DMS53 (cell line): ENCODE measurements at regions not wholly inside any gene's neighbourhood (a gene's known extent, or its start where the extent isn't known, plus 50 kb on each side); places are given as distances from the start of the nearest gene placed in this dataset.

ENCODE experiments used
- DNase-seq: peaks from one replicate; lab custom pipeline; 2025; lab: John Stamatoyannopoulos, UW

DNA sequence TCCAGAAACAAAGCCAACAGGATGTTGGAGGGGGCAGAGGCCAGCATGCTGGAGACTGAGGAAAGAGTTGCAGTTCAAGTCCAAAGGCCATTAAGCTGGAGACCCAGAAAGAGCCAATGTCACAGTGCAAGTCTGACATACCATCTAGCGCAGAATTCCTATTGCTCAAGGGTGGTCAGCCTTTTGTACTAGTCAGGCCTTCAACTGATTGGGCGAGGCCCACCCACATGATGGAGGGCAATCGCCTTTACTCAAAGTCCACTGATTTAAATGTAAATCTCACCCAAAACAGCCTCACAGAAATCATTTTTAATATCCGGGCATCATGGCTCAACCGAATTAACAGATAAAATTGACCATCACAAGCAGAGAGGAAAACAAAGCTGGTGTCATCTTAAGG is 113.9 kb downstream of the RCN1 start:
- DNase-seq, result no peak

DNA sequence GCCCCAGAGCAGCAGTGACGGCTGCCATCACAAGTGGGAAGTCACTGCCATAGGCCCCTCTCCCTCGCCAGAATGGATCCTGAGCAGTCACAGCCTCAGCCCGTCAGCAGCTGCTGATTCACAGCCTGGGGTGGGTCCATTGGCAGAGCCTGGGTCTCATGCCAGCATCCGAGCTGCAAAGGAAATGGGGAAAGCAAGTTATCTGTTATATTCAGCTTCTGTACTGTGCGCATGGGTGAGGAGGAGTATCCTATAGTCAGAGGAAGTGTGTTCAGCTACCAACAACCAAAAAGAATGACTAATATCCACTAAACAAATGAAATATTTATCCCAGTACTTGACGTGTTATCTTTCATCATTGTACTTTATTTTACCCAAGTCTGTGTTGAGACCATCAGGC is 119.7 kb downstream of the RCN1 start:
- DNase-seq, result no peak

DNA sequence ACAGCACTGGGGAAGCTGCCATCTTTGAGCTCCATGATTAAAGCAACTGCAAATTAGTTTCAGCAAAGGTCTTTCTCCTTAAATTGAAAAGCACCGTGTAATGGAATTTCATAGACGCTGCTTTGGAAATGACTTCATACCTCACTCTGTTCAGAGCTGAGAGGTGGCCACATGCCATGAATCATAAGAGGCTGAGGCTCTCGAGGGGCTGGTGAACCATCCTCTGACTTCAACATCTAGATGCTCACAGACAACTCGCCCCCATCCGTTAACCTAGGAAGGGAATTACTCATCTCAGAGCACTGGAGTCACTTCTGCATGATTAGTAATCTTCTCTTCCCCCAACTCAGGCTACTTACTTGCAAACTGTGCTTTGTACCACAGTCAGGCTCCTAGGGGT is 122.3 kb downstream of the RCN1 start:
- no peak for DNase-seq

DNA sequence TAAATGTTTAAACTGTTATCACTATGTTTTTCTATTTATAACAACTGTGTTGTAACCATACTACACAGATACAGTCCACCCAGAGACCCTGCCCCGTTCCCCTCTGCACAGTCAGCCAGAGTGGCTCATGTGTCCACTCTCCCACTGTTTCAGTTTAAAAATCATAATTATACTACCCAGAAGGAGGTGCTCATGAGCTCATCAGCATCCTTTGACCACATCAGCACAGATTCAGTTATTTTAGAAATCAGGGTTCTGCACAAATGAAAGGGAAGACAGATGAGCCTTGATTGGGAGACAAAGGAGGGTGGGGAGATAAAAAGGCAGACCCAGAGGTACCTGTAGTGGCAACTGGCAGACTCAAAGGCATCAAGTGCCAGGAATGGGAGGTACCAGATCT is 124.3 kb downstream of the RCN1 start:
- no peak for DNase-seq

DNA sequence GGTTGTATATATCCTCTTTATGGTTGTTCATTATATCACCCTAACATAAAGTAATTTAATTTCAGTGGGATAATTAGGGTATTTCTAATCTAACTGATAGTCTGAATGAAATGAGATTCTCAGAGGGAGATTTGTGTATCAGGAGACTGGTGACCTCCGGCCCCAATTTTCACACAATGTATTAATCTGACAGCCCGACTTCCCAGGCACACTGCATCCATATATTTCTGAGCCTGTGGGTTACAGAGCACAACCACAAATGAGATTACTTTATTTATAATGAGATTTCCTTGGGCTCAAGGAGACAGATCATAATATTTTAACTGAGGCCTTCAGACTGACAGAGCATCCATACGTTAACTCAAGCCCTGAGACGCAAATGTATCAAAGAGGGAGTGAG is 125.9 kb downstream of the RCN1 start:
- DNase-seq, result no peak

DNA sequence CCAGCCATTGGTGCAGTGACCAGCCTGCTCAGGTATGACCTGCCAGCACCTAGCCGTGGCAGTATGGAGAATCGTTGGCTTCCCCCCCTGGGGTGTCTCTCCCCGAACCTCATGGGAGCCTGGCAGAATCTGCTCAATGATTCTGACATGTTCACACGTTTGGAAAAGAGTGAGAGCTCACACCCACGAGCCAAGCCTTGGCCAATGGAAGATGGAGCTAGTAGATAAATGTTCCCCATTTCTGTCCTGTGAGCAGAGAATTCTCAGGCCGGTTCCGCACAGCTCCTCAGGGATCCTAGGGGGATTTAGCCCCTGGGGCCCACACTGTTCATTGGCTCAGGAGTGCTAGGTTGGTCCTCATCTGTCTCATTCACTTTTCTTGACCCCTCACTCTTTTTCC is 128.4 kb downstream of the RCN1 start:
- DNase-seq, result no peak

DNA sequence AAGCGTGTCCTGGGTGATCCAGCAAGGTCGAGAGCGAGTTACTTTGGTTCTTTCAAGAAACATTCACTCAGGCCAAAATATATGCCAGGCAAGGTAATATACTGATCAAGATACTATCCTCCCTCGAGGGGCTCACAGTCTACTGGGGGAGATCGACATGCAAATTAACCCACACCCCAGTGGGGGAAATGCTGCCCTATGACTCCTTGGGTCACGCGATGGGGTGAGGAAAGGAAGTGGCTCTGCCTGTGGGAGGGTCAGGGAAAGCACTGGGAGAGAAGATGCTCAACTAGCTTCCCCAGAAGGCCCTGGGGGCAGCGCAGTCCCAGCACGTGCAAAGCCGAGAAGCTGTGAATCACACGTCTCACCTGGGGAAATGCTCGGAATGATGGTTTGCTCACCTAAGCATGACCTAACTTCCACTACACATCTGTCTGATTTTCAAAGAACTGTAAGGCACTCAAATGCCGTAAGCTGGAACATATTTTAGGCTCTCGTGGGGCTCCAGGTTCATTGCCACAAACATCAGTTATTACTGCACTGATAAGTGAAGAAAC is 130.7 kb downstream of the RCN1 start:
- no peak for DNase-seq

DNA sequence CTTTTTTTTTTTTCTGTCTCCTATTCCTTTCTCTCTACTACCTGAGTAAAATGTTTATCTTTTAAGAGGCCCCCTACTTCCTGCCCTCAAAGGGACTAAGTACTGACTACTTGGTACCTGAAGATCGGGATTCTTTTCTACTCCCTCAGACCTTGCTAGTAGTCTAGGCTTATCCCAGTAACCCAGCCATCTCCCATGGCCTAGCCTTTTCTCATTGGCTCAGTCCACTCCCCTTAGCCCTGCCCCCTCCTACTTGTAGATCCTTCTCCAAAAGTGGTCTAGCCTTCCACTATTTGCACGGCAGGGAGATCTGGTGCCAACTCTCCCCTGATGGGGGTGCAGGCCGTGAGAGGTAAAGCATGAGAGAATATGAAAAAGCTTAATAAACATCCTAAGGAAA is 133.7 kb downstream of the RCN1 start:
- DNase-seq, result no peak

DNA sequence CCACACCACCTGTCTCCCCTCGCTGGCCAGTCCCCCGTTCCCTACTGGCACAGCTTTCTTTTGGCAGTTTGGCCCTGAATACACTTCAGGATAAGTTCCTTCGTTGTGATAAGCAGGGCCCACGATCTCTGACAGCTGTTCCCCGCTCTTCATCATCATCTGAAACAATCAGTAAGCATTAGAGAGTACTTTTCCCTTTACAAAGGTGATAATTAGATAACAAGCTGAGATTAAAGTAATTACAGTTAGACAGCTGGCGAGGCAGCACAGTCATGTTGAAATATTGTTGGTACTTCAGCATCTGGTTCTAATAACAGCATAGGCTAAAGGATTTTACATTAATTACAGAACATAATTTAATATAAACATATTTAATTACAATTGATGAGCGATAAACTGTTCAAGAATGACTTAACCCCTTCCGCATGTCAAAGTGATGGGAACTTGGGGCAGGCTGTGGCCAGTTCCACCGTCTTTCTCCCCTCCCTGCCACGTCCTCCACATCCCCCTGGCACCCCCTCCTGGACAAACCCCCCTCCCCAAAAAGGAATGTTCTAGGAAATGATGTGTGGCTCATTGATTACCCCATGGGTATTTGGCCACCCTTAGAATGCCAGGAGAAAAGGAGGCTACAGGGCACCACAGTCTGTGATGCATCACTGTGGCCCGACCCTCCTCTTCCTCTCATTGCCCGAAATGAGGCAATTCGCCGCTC is 134.9 kb downstream of the RCN1 start:
- no peak for DNase-seq

DNA sequence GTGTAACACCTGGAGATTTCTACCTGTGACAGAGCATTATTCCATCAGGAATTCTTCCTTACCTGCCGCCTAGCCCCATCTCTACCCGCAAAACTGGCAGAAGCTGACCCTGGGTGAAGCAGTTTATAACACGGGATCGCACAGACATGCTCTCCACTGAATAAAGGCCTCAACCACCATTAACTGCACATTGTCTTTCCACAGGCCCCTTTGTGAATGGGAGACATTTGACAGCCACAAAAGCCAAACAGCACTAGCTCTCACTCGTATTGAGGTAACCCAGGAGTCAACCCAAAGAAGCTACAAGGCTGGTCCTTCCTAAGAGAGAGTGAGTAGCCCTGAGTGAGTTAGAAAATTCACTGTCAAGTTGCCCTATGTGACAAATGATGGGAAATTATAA is 135.6 kb downstream of the RCN1 start:
- DNase-seq, result no peak

DNA sequence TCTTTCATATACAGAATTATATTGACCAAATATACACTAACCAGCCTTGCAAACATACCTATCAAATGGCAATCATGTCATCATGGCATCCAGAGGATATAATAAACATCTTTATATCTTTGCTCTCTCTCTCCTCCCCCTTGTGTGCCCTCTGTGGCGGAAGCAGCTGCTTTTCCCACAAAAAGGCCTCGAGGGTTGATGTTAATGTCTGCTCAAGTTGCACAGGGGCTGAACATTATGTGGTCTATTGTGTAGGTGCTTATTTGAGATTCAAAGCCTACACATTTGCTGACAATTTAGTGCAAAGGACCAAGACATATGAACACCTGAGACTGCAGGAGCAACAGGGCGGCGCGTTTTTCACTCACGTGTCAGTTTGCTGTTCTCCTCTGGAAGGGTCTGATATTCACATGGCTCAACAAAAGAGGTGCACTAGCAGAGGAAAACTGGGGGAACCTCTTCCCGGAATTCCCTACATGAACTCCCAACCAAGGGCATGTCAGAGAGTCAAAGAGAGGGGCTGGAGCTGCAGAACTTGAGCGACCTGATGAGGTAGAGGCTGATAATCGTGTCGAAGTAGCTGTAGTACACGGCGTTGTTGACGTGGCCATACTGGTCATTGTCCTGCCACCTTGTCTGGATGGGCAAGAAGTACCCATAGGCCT is 138.8 kb downstream of the RCN1 start:
- DNase-seq, result no peak

DNA sequence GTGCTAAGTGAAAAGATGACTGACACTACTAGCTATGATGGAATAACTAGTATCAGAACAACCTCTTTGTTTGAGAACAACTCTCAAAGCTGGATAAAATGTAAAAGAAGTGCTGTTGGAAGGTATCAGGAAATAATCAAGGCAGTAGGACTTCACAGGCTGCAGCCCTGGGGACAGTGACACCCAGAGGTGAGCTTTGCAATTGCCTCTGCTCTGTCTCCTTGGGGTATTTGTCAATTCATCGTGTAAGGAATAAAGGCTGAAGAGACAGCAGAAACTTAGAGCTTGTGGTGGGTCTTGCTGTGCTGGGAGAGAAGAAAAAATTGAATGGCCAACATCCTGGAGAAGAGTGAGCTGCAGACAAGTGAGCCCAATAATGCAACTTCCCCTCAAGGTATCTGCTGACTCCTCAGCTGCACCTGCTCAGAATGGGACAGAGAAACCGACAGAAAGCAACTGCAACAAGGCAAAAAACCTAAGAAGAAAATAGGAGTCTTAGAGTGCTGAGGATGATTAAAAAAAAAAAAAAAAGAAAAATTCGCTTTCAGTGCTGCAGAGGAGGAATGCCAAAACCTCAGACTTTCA is 141.1 kb downstream of the RCN1 start:
- peak; percentile 60 for DNase-seq

DNA sequence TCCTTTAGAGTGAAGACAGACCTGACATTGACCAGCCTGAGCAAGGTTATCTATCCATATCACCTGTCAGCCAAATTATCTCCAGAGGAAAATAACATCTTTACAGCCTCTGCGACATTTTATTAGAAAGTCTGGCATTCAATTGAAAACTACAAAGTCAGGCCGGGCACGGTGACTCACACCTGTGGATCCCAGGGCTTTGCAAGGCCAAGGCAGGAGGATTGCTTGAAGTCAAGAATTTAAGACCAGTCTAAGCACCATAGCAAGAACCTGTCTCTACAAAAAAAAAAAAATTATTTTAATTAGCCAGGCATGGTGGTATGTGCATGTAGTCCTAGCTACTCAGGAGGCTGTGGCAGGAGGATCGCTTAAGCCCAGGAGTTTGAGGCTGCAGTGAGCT is 141.6 kb downstream of the RCN1 start:
- DNase-seq, result no peak

DNA sequence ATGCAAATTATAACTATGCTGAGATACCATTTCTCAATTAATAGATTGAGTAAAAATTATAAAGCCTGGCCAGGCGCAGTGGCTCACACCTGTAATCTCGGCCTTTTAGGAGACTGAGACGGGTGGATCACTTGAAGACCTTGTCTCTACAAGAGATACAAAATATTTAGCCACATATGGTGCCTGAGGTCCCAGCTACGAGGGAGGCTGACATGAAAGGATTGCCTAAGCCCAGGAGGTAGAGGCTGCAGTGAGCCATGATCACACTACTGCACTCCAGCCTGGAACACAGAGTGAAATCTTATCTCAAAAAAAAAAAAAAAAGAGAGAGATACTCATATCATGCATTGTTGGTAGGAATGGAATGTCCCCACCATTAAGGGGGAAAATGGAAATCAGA is 142.4 kb downstream of the RCN1 start:
- DNase-seq, result no peak

DNA sequence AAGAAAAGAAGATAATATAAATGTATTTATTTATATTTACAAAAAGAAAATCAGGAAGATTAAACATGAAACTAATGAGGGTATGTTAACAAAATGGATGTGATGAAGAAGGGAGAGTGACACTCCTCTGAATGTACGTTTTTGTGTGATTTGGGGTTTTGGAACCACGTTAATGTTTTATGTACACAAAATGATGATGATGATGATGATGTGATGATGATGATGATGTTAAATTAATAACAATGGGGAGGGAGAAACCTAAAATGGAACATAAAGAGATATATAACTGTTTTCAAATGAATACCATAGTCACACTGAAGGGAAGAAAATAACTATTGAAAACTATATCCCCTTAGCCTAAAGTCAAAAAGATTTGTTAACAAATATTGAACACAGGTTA is 143.1 kb downstream of the RCN1 start:
- no peak for DNase-seq

DNA sequence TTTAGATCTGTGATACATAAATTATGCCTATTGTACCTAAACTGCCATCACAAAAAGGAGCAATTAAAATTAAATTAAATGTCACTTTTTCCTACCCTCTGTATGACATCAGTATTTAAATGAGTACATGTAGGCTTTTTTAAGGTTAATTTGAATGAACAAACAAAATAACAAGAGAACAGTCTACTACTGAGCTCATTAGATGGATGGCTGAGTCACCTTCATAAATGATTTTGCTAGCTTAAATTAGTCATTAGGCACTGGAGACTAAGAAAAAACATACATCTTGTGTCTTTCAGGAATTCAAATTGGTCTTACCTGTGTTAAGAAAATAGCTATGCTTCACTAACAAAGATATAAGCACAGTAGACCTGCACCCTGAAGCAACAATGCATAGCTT is 153.6 kb downstream of the RCN1 start:
- no peak for DNase-seq

DNA sequence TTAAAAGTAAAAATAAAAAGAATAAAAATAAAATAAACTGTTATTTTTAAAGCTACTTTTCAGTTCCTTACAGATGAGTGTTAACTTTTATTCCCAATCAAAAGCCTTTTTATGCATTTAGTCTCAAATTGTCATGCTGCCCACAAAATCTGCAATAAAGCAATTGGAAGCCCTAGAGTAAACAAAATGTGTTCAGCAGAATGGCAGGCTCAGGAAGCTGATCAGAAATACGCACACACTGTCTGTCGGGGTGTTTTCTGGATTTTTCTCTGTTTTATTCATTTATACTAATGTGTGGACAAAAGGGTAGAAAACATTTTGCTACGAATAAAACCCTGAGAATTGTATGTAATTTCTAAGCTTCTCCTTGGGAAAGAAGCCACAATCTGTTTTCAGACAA is 162.8 kb downstream of the RCN1 start:
- no peak for DNase-seq

DNA sequence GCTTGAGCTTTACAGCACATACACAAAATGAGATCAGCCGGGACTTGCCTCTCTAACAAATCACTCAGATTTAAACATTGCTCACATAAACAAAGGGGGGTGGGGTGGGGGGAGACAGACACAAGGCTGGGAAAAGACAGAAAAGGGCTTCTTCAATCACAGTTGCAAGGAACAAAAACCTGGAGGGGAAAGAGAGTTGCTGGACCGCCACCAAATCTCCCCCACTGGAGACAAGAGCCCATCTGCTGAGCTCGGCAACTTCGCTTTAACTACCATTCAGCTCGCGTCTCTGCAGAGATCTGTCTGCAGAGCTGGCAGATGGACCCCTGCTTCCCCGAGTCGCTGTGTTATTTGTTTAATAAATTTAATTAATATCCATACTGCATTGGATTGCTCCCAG is 165.0 kb downstream of the RCN1 start:
- DNase-seq, result no peak

DNA sequence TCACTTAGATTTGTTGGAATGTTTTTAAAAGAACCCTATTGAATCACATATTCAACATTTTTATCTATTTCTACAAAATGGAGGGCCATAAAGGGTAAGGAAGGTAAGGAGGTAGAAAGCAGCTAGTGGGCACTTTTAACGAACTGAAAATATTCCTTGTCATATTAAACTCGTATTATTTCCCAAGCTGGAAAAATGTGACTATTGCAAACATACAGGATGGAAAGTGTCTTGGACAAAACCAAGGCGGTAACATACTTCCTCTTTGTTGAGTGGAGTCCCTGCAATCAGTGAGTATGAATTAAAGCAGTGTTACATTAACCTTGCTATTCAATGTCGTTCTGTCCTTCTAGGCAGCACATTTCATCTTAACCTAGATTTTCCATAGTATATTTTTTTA is 165.6 kb downstream of the RCN1 start:
- no peak for DNase-seq

DNA sequence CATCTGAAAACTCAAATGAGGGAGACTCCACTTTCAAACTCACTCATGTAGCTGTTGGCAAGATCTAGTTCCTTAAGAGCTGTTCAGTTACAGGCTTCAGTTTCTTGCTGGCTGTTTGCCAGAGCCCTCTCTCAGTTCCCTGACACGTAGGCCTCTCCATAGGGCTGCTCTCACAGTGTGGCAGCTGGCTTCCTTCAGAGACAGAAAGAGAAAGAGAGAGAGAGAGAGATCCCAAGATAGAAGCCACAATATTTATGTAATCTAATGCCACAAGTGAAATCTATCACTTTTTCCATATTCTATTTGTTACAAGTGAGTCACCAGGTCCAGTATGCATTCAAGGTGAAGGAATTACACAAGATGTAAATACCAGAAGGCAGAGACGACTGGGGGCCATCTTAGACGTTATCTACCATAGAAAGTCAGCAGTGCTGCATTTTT is 168.8 kb downstream of the RCN1 start:
- DNase-seq, result no peak

DNA sequence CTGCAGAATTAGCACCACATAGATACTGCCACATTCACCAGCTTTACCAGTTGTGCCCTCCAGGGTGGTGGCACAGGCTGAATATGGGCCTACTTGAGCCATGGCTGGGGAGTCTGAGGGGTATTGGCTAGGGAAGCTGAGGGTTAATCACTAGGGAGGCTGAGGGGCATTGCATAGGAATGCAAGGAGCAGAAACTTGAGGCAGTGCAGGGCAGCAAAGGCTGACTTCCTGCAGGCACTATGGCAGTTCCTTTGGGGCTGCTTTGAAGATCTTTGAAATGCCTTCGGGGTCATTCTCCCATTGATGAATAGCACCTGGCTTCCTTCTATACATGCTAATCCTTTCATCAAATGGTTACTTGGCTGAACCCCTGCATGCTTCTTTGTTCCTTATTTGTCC is 171.5 kb downstream of the RCN1 start:
- DNase-seq, result no peak

DNA sequence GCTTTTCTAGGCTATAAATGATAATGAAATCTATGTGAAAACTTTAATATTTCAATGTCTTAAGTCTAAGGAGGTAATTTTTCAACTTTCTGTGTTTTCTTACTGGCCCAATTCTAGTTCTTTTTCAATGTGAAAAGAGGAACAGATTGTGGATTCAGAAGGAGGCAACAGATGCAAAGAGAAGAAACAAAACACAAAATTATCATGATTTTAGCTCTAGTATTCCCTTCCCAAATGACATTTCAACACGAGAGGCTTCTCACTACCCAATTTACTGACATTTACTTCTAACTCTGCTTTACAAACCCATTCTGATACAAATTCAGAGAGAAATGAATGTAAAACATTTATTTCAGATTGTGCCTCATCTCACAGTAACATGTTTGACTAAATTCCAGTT is 169.4 kb downstream of the WT1 start:
- no peak for DNase-seq

DNA sequence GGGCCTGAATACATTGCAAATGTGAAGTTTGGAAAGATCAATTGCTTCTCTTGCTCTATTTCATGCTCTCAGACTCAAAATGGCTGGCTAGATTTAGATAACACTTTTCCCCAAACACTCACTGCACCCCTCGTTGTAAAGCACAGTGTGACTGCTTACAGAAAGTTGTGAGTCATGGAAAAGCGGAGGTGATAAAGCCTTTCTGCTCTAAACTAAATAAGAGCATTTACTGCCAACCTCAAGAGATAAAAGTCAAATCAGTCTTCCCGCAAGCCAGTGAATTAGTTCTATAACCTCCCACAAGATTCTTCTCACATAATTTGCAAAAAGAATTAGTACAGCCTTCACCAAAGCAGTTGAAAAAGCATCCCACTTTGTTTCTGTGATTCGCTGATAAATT is 168.7 kb downstream of the WT1 start:
- no peak for DNase-seq
